Neuron (in vitro differentiated cells): ENCODE measurements at regions not wholly inside any gene's neighbourhood (a gene's known extent, or its start where the extent isn't known, plus 50 kb on each side); places are given as distances from the start of the nearest gene placed in this dataset.

Experiments
- H2AFZ ChIP-seq: one replicate; pipeline ENCODE4 v1.6.1; 2013; ENCODE audit warnings: low read depth, mild to moderate bottlenecking, inconsistent platforms, low read length, moderate library complexity
- H3K27me3 ChIP-seq: one replicate; pipeline ENCODE4 v1.6.1; 2013; ENCODE audit warnings: low read length; ENCODE audit not compliant: insufficient read depth
- H3K36me3 ChIP-seq: one replicate; pipeline ENCODE4 v1.6.1; 2013; ENCODE audit warnings: low read length; ENCODE audit not compliant: insufficient read depth
- H3K4me1 ChIP-seq: one replicate; pipeline ENCODE4 v1.6.1; 2013; ENCODE audit warnings: low read length; ENCODE audit not compliant: insufficient read depth
- H3K4me3 ChIP-seq: 2 replicates; pipeline ENCODE4 v1.5.1; 2013; ENCODE audit warnings: mild to moderate bottlenecking, low read length, moderate library complexity
- H3K9me3 ChIP-seq: one replicate; pipeline ENCODE4 v1.6.1; 2013; ENCODE audit warnings: low read length

- Histone ChIP-seq H3K9me3 (no peaks in the 10 kb centered on the region), H3K27me3 (no peaks in the 10 kb centered on the region), H3K36me3 (no peaks in the 10 kb centered on the region), H3K4me3 (no peak overlapping the region), H3K4me1 (no peaks in the 10 kb centered on the region), H2AFZ (no peak overlapping the region)
These were observed 718.3 kb downstream of the RERGL start for GRCh38 chr12:17371491-17372215.

- Histone ChIP-seq H2AFZ (no peak overlapping the region), H3K27me3 (no peaks in the 10 kb centered on the region), H3K9me3 (no peaks in the 10 kb centered on the region), H3K36me3 (no peaks in the 10 kb centered on the region), H3K4me1 (no peaks in the 10 kb centered on the region), H3K4me3 (no peak overlapping the region)
These were observed 719.4 kb downstream of the RERGL start for GRCh38 chr12:17370621-17371020.

- Histone ChIP-seq H3K4me3 (no peak overlapping the region), H3K27me3 (no peaks in the 10 kb centered on the region), H3K4me1 (no peaks in the 10 kb centered on the region), H3K36me3 (no peaks in the 10 kb centered on the region), H2AFZ (no peak overlapping the region), H3K9me3 (no peaks in the 10 kb centered on the region)
These were observed 720.4 kb downstream of the RERGL start for GRCh38 chr12:17369556-17369955.

- no peaks in the 10 kb centered on the region for H3K9me3 ChIP-seq
- H2AFZ ChIP-seq = no peak overlapping the region
- H3K4me1 ChIP-seq = peaks cover 3% of the 10 kb centered on the region
- no peaks in the 10 kb centered on the region for H3K27me3 ChIP-seq
- no peak overlapping the region for H3K4me3 ChIP-seq
- H3K36me3 ChIP-seq = no peaks in the 10 kb centered on the region
These were observed 728.8 kb downstream of the RERGL start for GRCh38 chr12:17361224-17361623.

GRCh38 chr12:17358835-17359234 is 731.2 kb downstream of the RERGL start:
- H3K36me3 ChIP-seq = no peaks in the 10 kb centered on the region
- no peak overlapping the region for H3K4me3 ChIP-seq
- no peaks in the 10 kb centered on the region for H3K9me3 ChIP-seq
- peaks cover 3% of the 10 kb centered on the region for H3K4me1 ChIP-seq
- no peak overlapping the region for H2AFZ ChIP-seq
- H3K27me3 ChIP-seq = no peaks in the 10 kb centered on the region

- H2AFZ ChIP-seq = no peak overlapping the region
- H3K36me3 ChIP-seq = no peaks in the 10 kb centered on the region
- no peaks in the 10 kb centered on the region for H3K27me3 ChIP-seq
- H3K4me3 ChIP-seq = no peak overlapping the region
- peaks cover 3% of the 10 kb centered on the region for H3K4me1 ChIP-seq
- no peaks in the 10 kb centered on the region for H3K9me3 ChIP-seq
These were observed 732.6 kb downstream of the RERGL start for GRCh38 chr12:17357396-17357795.

- Histone ChIP-seq H3K27me3 (no peaks in the 10 kb centered on the region), H3K4me1 (no peaks in the 10 kb centered on the region), H3K9me3 (no peaks in the 10 kb centered on the region)
These were observed 737.8 kb downstream of the RERGL start for GRCh38 chr12:17352164-17352563.

GRCh38 chr12:17348311-17348710 is 741.7 kb downstream of the RERGL start:
- H3K9me3 ChIP-seq = no peaks in the 10 kb centered on the region
- H3K36me3 ChIP-seq = no peaks in the 10 kb centered on the region
- H3K4me3 ChIP-seq = no peak overlapping the region
- no peak overlapping the region for H2AFZ ChIP-seq
- no peaks in the 10 kb centered on the region for H3K27me3 ChIP-seq
- no peaks in the 10 kb centered on the region for H3K4me1 ChIP-seq

More at GRCh38 chr12:17352164-17352563, 737.8 kb downstream of the RERGL start:
- Histone ChIP-seq H2AFZ (no peak overlapping the region), H3K4me3 (no peak overlapping the region), H3K36me3 (no peaks in the 10 kb centered on the region)

GRCh38 chr12:17344649-17345048 is 738.7 kb upstream of the LMO3 start:
- H3K9me3 ChIP-seq = no peaks in the 10 kb centered on the region
- no peaks in the 10 kb centered on the region for H3K27me3 ChIP-seq
- H2AFZ ChIP-seq = no peak overlapping the region
- H3K4me1 ChIP-seq = no peaks in the 10 kb centered on the region
- H3K36me3 ChIP-seq = no peaks in the 10 kb centered on the region
- H3K4me3 ChIP-seq = no peak overlapping the region

GRCh38 chr12:17342381-17342961 is 736.5 kb upstream of the LMO3 start:
- no peaks in the 10 kb centered on the region for H3K36me3 ChIP-seq
- no peak overlapping the region for H2AFZ ChIP-seq
- H3K4me3 ChIP-seq = no peak overlapping the region
- no peaks in the 10 kb centered on the region for H3K27me3 ChIP-seq
- no peaks in the 10 kb centered on the region for H3K9me3 ChIP-seq
- H3K4me1 ChIP-seq = no peaks in the 10 kb centered on the region

- no peak overlapping the region for H2AFZ ChIP-seq
- no peak overlapping the region for H3K4me3 ChIP-seq
- H3K9me3 ChIP-seq = no peaks in the 10 kb centered on the region
- no peaks in the 10 kb centered on the region for H3K4me1 ChIP-seq
- no peaks in the 10 kb centered on the region for H3K27me3 ChIP-seq
- no peaks in the 10 kb centered on the region for H3K36me3 ChIP-seq
These were observed 729.5 kb upstream of the LMO3 start for GRCh38 chr12:17335487-17335886.

GRCh38 chr12:17334784-17335183 is 728.8 kb upstream of the LMO3 start:
- Histone ChIP-seq H3K27me3 (no peaks in the 10 kb centered on the region), H3K9me3 (no peaks in the 10 kb centered on the region), H3K4me3 (no peak overlapping the region), H3K36me3 (no peaks in the 10 kb centered on the region), H2AFZ (no peak overlapping the region), H3K4me1 (no peaks in the 10 kb centered on the region)

- Histone ChIP-seq H3K4me1 (no peaks in the 10 kb centered on the region), H2AFZ (no peak overlapping the region), H3K9me3 (no peaks in the 10 kb centered on the region), H3K27me3 (no peaks in the 10 kb centered on the region), H3K4me3 (no peak overlapping the region), H3K36me3 (no peaks in the 10 kb centered on the region)
These were observed 727.3 kb upstream of the LMO3 start for GRCh38 chr12:17333287-17333686.

GRCh38 chr12:17326649-17327048 is 720.7 kb upstream of the LMO3 start:
- H2AFZ ChIP-seq = no peak overlapping the region
- no peak overlapping the region for H3K4me3 ChIP-seq
- no peaks in the 10 kb centered on the region for H3K4me1 ChIP-seq
- H3K36me3 ChIP-seq = no peaks in the 10 kb centered on the region
- H3K27me3 ChIP-seq = no peaks in the 10 kb centered on the region
- no peaks in the 10 kb centered on the region for H3K9me3 ChIP-seq
